Loucy (cell line): ENCODE measurements at regions not wholly inside any gene's neighbourhood (a gene's known extent, or its start where the extent isn't known, plus 50 kb on each side); places are given as distances from the start of the nearest gene placed in this dataset.

Experiments
- CTCF ChIP-seq: fragments of 200-600 bp; sonication (generic); conservative IDR thresholded peaks from 2 replicates; pipeline ENCODE4 v1.5.1; 2014; ENCODE audit warnings: mild to moderate bottlenecking, antibody characterized with exemption, low read length
- EZH2phosphoT487 ChIP-seq: fragments of 200-600 bp; IDR thresholded peaks from 2 replicates; pipeline ENCODE4 v1.6.1; 2018; ENCODE audit warnings: antibody characterized with exemption, mild to moderate bottlenecking, moderate library complexity, borderline replicate concordance

DNA sequence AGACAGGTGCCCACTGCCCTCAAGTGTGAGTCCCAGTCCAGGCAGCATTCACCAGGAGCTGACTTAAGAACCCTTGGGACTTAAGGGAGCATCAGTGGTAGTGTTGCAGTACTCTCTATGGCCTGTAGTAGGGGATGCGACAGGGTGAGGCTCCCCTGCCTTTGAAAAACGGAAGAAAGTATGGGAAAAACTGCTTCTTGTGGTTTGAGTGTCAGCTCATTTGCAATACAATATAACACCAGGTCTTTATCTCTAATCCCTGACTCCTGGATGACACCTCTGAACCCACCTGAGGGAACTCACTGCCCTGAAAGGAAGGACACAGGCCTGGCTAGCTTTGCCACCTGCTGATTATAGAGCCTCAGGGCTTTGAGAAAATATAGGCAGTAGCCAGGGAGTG lies 176.0 kb downstream of the SMARCA1 start:
- TF ChIP-seq EZH2phosphoT487, result no peak
- no peak; the same call in 1 of the 2 replicates for TF ChIP-seq CTCF
